ENCODE measurements at regions not wholly inside any gene's neighbourhood (a gene's known extent, or its start where the extent isn't known, plus 50 kb on each side); places are given as distances from the start of the nearest gene placed in this dataset.

- H3K4me3 ChIP-seq (replicated peaks in 1 of 2; ENCODE audit: low read depth in 1 of 2, low read length in 2 of 2), result no peak overlapping the region
- ChIA-PET RAD21 (ENCODE audit: low non-redundant PET in 1 of 2, low total read pairs in 2 of 2, uncharacterized antibody in 2 of 2, unreplicated experiment in 2 of 2) (no interaction called here), CTCF (no interaction called here), POLR2A (no interaction called here)
- ATAC-seq (no peak), DNase-seq (ENCODE audit: low read depth, low spot score) (no peak)
- H4K20me1 ChIP-seq (ENCODE audit: insufficient read depth), result no peaks in the 10 kb centered on the region
- H3K79me2 ChIP-seq (ENCODE audit: insufficient read depth, low read length), result no peaks in the 10 kb centered on the region
- H3K4me1 ChIP-seq (ENCODE audit: control insufficient read depth in 1 of 2, insufficient read depth in 2 of 2, low read length in 2 of 2), result no peaks in the 10 kb centered on the region
- intact Hi-C loops (cut with micrococcal nuclease), result no loop called here
- peaks cover 0 to under 1% of the 10 kb centered on the region in 2 experiments; a peak in 2 of 4 replicates for H3K9me3 ChIP-seq (ENCODE audit: control insufficient read depth in 1 of 2, insufficient read depth in 1 of 2, low read depth in 1 of 2, low read length in 2 of 2)
- no peaks in the 10 kb centered on the region for H3K36me3 ChIP-seq (ENCODE audit: control insufficient read depth in 1 of 2, insufficient read depth in 2 of 2, low read length in 2 of 2)
- no peak overlapping the region for H3K9ac ChIP-seq (ENCODE audit: low read length)
- H3K27ac ChIP-seq (ENCODE audit: low read depth, low read length), result no peak overlapping the region
- no peaks in the 10 kb centered on the region for H3K27me3 ChIP-seq (ENCODE audit: insufficient read depth, low read length)
- no peaks in the 10 kb centered on the region for H3K9me2 ChIP-seq (ENCODE audit: insufficient read depth)
- H2AFZ ChIP-seq (ENCODE audit: low read depth, low read length, poor library complexity, severe bottlenecking), result no peak overlapping the region
- TF ChIP-seq CTCF (IDR thresholded peaks at IDR 0.05 in 2 of 3, conservative IDR thresholded peaks at IDR 0.05 in 1 of 3; ENCODE audit: borderline replicate concordance in 1 of 3, insufficient read depth in 1 of 3, low read depth in 2 of 3, low read length in 2 of 3) (no peak), SIN3A (IDR thresholded peaks at IDR 0.05; ENCODE audit: low read depth) (no peak), POLR2A (IDR thresholded peaks at IDR 0.05; ENCODE audit: borderline replicate concordance, extremely low read depth, insufficient read depth, insufficient read length) (no peak), POLR2AphosphoS5 (IDR thresholded peaks at IDR 0.05; ENCODE audit: low read depth, low read length) (no peak), RAD21 (IDR thresholded peaks at IDR 0.05; ENCODE audit: low read depth) (no peak), FOSL1 (IDR thresholded peaks at IDR 0.05; ENCODE audit: low read depth) (no peak), YY1 (IDR thresholded peaks at IDR 0.05; ENCODE audit: extremely low read depth, insufficient replicate concordance, low read depth, low read length) (no peak), SRF (IDR thresholded peaks at IDR 0.05; ENCODE audit: low read depth) (no peak), EZH2phosphoT487 (IDR thresholded peaks at IDR 0.05; ENCODE audit: borderline replicate concordance) (no peak), JUND (IDR thresholded peaks at IDR 0.05) (no peak), TCF7L2 (IDR thresholded peaks at IDR 0.05; ENCODE audit: borderline replicate concordance, extremely low read depth, insufficient read depth, insufficient read length) (no peak), ELF1 (IDR thresholded peaks at IDR 0.05; ENCODE audit: borderline replicate concordance, low read depth) (no peak), REST (IDR thresholded peaks at IDR 0.05; ENCODE audit: low read depth) (no peak), EGR1 (IDR thresholded peaks at IDR 0.05; ENCODE audit: low read depth) (no peak)
- TF ChIP-seq, protein P1, sequence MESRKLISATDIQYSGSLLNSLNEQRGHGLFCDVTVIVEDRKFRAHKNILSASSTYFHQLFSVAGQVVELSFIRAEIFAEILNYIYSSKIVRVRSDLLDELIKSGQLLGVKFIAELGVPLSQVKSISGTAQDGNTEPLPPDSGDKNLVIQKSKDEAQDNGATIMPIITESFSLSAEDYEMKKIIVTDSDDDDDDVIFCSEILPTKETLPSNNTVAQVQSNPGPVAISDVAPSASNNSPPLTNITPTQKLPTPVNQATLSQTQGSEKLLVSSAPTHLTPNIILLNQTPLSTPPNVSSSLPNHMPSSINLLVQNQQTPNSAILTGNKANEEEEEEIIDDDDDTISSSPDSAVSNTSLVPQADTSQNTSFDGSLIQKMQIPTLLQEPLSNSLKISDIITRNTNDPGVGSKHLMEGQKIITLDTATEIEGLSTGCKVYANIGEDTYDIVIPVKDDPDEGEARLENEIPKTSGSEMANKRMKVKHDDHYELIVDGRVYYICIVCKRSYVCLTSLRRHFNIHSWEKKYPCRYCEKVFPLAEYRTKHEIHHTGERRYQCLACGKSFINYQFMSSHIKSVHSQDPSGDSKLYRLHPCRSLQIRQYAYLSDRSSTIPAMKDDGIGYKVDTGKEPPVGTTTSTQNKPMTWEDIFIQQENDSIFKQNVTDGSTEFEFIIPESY (IDR thresholded peaks at IDR 0.05; ENCODE audit: extremely low read depth, insufficient replicate concordance, low read length), result no peak
- BruUV-seq (replicated peaks), result no TSS peak
- no peak overlapping the region for H3K4me2 ChIP-seq (ENCODE audit: low read length)
These were observed 758.4 kb upstream of the KLHL29 start for GRCh38 chr2:22626621-22627020.
